ENCODE measurements at regions not wholly inside any gene's neighbourhood (a gene's known extent, or its start where the extent isn't known, plus 50 kb on each side); places are given as distances from the start of the nearest gene placed in this dataset.

DNA sequence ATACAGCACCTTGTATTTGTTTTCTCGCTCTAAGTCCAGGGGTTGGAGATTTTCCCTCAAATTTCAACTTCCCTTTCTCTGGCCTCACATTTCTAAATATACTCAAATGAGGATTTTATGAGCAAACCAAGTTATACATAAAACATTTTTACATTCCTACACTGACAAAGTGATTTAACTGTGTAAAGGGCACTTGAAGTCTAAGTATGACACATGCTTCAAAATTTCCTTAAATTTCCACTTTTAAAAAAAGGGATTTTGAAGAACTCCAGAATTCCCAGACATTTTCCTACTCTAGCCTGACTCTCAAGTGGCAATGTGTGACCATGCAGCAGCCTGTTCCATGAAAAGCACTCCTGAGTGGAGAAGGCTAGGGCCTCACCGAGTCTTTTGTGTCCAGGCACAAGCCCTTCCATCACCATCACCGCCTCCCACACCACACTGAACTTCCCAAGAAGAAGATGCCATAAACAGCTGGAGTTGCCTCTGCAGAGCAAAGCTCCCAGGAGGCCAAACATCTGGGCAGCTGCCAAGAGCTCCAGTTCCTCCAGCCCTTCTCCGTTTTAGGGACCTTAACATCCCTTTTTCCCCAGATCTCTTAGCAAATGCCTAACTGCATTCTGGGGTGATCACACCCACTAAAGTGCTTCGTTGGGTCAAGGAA is 68.9 kb downstream of the NCR2 start:
- H3K9me3 Mint-ChIP-seq = no peaks in the 10 kb centered on the region
- H3K27me3 Mint-ChIP-seq = peaks cover 7% of the 10 kb centered on the region
- no peak for DNase-seq
- no peaks in the 10 kb centered on the region for H3K36me3 Mint-ChIP-seq (ENCODE audit: low read depth)
- intact Hi-C loops (cut with micrococcal nuclease) = no loop called here
- no peak overlapping the region for H3K27ac Mint-ChIP-seq
- H3K4me1 Mint-ChIP-seq = no peaks in the 10 kb centered on the region
- H3K4me3 Mint-ChIP-seq = no peak overlapping the region

DNA sequence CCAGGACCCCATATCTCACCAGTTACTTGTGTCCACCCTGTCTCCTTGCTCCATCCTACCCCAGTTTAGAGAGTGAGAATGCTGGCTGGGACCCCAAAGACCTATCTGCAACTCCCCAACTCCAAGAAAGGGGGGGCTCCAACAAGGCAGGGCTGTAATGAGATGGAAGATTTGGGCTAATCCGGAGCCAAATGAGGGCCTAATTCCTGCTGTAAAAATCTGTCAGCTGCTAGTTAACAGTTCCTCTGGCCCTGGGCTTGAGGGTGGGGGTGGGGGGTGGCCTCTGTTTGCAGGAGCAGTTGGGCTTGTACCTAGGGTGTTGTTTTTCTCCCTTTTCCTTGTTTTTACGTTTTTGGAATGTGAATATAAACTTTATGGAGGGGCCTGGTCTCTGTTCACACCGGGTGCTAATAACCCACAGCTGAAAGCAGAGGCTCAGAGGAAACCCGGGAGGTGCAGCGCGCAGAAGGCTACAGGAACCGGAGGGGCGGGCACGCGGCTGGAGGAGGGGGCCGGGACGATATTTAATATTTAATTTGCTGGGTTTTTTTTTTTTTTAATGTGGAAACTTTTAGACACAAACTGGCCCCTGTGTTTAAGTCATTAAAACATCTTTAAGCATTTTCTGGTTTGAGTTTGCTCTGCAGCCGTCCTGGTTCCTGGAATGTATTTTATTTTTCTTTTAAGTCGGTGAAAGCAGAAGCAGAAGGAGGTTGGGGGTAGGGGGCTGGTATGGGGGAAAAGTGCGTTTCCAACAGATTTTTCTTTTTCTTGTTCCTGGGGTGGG is 70.7 kb downstream of the NCR2 start:
- intact Hi-C loops (cut with micrococcal nuclease) = no loop called here
- no peaks in the 10 kb centered on the region for H3K36me3 Mint-ChIP-seq (ENCODE audit: low read depth)
- no peaks in the 10 kb centered on the region for H3K4me1 Mint-ChIP-seq
- no peak overlapping the region for H3K4me3 Mint-ChIP-seq
- no peaks in the 10 kb centered on the region for H3K9me3 Mint-ChIP-seq
- no peak overlapping the region for H3K27ac Mint-ChIP-seq
- DNase-seq = no peak
- H3K27me3 Mint-ChIP-seq = peaks cover 13% of the 10 kb centered on the region

DNA sequence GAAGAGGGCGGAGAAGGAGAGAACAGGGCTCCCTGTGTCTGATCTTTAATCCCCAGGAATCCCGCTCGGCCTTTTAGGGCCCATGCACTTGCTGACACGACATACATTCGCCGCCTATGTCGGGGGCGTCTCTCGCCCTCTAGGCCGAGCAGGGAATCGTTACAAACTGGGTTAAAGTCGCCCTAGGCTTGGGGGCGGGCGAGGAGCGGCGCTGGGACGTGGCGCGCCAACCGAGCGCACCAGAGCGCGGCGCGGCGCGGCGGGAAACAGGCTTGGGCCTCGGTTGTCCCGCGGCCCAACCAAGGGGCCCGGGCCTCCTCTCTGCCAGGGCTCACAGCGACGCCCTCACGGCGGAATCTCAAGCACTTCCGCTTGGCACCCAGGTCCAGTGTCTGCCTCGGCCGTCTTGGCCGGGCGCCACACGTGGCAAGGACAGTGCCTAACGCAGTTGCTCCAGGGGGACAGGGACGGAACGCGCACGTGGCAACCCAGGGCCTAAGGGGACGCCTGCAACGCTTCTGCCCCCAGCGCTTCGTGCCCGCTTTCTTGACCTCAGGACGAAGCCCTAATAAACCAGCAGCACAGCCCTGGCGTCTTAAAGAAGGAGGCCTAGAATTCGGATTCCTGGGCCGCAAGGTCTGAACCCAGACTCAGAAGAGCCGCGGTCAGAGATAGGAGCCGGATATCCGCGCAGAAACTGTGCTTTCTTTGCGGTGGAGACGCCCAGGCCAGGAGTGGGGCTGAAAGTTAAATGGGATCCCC is 71.5 kb downstream of the NCR2 start:
- intact Hi-C loops (cut with micrococcal nuclease) = no loop called here
- no peak for DNase-seq
- Mint-ChIP-seq H3K4me3 (no peak overlapping the region), H3K4me1 (no peaks in the 10 kb centered on the region), H3K9me3 (no peaks in the 10 kb centered on the region), H3K36me3 (ENCODE audit: low read depth) (no peaks in the 10 kb centered on the region), H3K27ac (no peak overlapping the region), H3K27me3 (peaks cover 18% of the 10 kb centered on the region)

DNA sequence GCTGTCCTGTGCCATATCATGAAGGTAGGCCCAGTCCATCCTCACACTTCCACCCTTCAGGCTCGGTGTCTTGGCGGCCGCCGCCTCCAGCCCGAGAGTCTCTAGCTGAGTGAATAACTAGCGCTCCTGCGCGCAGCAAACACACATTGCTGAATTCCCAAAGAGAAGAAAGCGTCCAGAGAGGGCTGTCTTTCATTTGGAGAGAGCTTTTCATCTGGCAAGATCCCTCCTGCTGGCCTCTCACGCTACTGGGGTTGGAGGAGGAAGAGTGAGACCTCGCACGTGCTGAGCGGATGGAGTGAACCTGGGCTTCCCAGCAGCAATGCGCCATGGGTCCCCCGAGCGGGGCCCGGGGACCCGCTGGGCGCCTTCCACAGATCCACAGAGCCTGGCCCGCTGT is 73.2 kb downstream of the NCR2 start:
- no peak overlapping the region for H3K4me3 Mint-ChIP-seq
- peaks cover 30% of the 10 kb centered on the region for H3K27me3 Mint-ChIP-seq
- intact Hi-C loops (cut with micrococcal nuclease) = no loop called here
- no peaks in the 10 kb centered on the region for H3K36me3 Mint-ChIP-seq (ENCODE audit: low read depth)
- DNase-seq = no peak
- no peaks in the 10 kb centered on the region for H3K9me3 Mint-ChIP-seq
- no peak overlapping the region for H3K27ac Mint-ChIP-seq
- H3K4me1 Mint-ChIP-seq = no peaks in the 10 kb centered on the region

DNA sequence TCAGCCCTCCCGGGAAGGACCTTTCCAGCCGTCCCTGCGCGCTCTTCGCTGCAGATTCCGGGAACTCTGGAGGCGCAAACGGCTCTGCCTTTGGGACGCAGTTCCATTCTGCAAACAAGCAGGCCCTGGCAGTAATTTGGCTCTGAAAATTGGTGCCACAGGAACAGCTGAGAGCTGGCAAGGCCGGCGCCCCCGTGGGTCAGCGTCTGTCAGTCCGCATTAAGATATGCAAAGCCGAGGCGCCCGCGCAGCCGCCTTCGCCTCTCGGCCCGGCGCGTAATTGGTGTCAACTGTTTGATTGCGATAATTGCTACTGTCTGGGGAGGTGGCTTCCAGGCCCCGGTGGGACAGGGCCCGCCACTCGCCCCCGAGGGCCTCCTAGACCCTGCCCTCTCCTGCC is 73.6 kb downstream of the NCR2 start:
- no peaks in the 10 kb centered on the region for H3K4me1 Mint-ChIP-seq
- no peak for DNase-seq
- H3K27me3 Mint-ChIP-seq = peaks cover 34% of the 10 kb centered on the region
- H3K4me3 Mint-ChIP-seq = no peak overlapping the region
- H3K36me3 Mint-ChIP-seq (ENCODE audit: low read depth) = no peaks in the 10 kb centered on the region
- H3K27ac Mint-ChIP-seq = no peak overlapping the region
- intact Hi-C loops (cut with micrococcal nuclease) = no loop called here
- H3K9me3 Mint-ChIP-seq = no peaks in the 10 kb centered on the region

DNA sequence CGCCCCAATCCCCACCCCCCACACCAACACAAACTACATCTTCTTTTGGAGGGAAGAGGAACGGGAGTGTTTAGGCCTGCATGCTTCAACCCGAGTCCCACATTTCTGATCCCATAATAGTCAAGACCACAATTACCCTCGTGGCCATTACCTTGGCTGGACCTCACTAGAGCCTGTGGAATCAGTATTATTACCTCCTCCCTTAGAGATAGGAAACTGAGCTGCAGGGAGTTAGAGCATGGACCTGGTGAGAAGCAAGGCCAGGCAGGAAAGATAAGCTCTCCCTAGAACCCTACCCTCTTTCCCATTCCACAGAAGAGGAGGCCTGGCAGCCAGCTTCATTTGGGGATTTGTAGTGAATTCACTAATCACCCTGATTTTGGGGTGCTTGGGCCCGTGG is 74.1 kb downstream of the NCR2 start:
- no peaks in the 10 kb centered on the region for H3K9me3 Mint-ChIP-seq
- intact Hi-C loops (cut with micrococcal nuclease) = no loop called here
- no peak overlapping the region for H3K27ac Mint-ChIP-seq
- no peak overlapping the region for H3K4me3 Mint-ChIP-seq
- peaks cover 38% of the 10 kb centered on the region for H3K27me3 Mint-ChIP-seq
- no peak for DNase-seq
- H3K4me1 Mint-ChIP-seq = no peaks in the 10 kb centered on the region
- H3K36me3 Mint-ChIP-seq (ENCODE audit: low read depth) = no peaks in the 10 kb centered on the region

DNA sequence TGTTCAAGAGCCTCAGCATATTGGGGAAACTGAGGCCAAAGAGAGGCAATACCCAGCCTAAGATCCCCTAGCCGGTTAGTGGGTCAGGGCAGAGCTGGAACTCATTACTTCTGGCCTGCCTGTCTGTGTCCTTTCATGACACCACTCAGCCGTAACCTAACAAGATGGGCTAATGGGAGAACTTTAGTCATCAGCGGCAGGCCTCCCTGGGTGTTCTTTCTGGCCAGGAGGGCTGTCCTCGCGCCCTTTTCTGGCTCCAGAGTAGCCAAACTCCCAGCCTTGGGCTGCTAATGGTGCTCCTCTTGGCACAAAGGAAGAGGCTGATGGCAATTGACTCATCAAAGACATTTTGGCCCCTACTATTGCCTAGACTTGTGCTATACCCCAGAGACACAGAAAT is 76.6 kb downstream of the NCR2 start:
- Mint-ChIP-seq H3K9me3 (no peaks in the 10 kb centered on the region), H3K27me3 (peaks cover 54% of the 10 kb centered on the region), H3K27ac (no peak overlapping the region), H3K4me1 (no peaks in the 10 kb centered on the region), H3K4me3 (no peak overlapping the region), H3K36me3 (ENCODE audit: low read depth) (no peaks in the 10 kb centered on the region)
- no peak for DNase-seq
- intact Hi-C loops (cut with micrococcal nuclease) = no loop called here

DNA sequence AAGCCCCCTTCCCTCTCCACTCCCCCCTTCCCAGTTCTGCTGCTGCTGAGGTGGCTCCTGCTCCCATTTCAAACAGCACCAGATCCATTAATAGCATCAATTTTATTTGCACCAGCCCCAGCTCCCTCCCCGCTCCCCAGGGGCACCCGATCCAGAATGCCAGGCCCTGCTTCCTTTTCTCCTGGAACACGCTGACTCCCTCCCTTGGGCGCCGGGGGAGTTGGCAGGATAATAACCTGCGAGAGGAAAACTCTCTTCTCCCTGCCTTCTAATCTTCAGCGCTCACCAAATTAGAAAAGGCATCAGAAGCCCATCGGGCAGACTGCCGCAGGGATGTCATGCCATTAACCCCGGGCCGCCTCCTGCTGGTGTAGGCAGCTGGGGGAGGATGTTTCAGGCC is 77.8 kb downstream of the NCR2 start:
- H3K4me1 Mint-ChIP-seq = no peaks in the 10 kb centered on the region
- H3K36me3 Mint-ChIP-seq (ENCODE audit: low read depth) = no peaks in the 10 kb centered on the region
- H3K27ac Mint-ChIP-seq = no peak overlapping the region
- H3K27me3 Mint-ChIP-seq = peaks cover 65% of the 10 kb centered on the region
- no peak overlapping the region for H3K4me3 Mint-ChIP-seq
- no peaks in the 10 kb centered on the region for H3K9me3 Mint-ChIP-seq
- intact Hi-C loops (cut with micrococcal nuclease) = no loop called here
- no peak for DNase-seq

DNA sequence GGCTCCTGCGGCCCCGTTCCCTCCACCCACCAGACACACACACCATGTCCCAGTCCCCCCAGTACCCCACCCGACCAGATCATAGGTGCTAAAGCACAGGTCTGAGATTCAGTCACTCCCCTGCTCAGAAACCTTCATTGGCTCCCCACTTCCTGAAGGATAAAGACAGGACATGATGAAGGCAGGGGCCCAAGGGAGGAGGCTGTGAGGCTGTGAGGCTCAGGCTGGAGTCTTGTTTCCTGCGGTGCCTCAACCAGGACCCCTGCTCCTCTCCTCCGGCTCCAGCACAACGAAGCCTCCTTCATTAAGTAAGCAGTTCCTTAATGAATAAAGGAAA is 81.1 kb downstream of the NCR2 start:
- DNase-seq = no peak

DNA sequence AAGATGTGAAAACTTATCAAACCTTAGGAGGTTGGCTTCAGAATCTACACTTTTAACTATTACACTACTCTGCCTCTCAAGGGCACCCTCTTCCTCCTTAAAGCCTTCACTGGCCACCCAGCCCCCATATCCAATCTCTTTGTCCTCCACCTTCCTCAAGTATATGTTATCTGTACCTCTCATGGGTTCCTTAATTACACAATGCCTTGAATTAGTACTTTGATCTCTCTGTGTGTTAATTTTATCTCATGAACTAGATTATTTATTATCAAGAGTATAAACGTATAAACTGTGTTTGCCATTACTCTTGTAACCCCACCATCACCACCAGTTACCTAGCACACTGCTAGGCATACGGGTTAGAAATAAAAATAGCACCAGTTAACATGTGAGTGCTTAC is 83.3 kb downstream of the NCR2 start:
- Mint-ChIP-seq H3K36me3 (ENCODE audit: low read depth) (no peaks in the 10 kb centered on the region), H3K27me3 (peaks cover 63% of the 10 kb centered on the region), H3K9me3 (no peaks in the 10 kb centered on the region), H3K4me3 (no peak overlapping the region), H3K27ac (no peak overlapping the region), H3K4me1 (no peaks in the 10 kb centered on the region)
- DNase-seq = no peak
- intact Hi-C loops (cut with micrococcal nuclease) = no loop called here

More for the DNA sequence above, 81.1 kb downstream of the NCR2 start:
- Mint-ChIP-seq H3K4me3 (no peak overlapping the region), H3K27ac (no peak overlapping the region), H3K4me1 (no peaks in the 10 kb centered on the region), H3K27me3 (peaks cover 70% of the 10 kb centered on the region), H3K36me3 (ENCODE audit: low read depth) (no peaks in the 10 kb centered on the region), H3K9me3 (no peaks in the 10 kb centered on the region)
- intact Hi-C loops (cut with micrococcal nuclease) = no loop called here

DNA sequence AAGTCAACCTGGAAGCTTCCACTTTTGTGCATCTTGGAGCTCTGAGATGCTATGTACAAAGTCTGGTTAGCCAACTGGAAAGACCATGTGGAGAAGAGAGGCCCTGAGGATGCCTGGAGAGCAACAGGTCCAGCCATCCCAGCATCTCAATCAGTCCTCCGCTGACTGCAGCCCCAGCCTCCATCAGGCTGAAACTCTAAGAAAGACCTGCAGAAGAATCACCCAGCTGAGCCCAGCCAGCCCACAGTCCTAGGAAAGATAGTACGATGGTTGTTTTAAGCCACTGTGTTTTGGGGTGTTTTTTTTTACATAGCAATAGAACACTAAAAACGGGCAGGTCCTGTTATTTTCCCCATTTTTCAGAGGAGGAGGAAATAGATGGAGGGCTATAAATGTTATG is 84.0 kb downstream of the NCR2 start:
- H3K4me3 Mint-ChIP-seq = no peak overlapping the region
- H3K27me3 Mint-ChIP-seq = peaks cover 57% of the 10 kb centered on the region
- no peak for DNase-seq
- intact Hi-C loops (cut with micrococcal nuclease) = no loop called here
- no peaks in the 10 kb centered on the region for H3K36me3 Mint-ChIP-seq (ENCODE audit: low read depth)
- no peak overlapping the region for H3K27ac Mint-ChIP-seq
- no peaks in the 10 kb centered on the region for H3K9me3 Mint-ChIP-seq
- H3K4me1 Mint-ChIP-seq = no peaks in the 10 kb centered on the region

DNA sequence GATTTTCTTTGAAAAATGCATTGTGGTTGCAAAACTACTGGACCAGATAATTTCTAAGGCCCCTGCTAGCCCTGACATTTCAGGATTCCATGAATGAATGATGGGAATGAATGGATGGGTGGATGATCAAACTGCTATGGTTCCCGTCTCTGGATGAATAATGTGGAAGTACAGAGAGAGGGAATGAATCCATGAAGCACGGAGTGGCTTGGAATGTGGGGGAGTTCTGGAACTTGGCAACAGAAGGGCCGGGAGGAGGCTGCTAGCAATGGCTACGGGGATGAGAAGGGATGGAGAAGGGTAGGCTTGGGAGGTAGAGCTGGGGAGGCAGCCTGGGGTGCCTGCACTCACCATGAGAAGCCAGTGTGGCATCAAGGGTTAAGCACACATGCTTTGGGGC is 84.8 kb downstream of the NCR2 start:
- peaks cover 51% of the 10 kb centered on the region for H3K27me3 Mint-ChIP-seq
- no peak overlapping the region for H3K27ac Mint-ChIP-seq

DNA sequence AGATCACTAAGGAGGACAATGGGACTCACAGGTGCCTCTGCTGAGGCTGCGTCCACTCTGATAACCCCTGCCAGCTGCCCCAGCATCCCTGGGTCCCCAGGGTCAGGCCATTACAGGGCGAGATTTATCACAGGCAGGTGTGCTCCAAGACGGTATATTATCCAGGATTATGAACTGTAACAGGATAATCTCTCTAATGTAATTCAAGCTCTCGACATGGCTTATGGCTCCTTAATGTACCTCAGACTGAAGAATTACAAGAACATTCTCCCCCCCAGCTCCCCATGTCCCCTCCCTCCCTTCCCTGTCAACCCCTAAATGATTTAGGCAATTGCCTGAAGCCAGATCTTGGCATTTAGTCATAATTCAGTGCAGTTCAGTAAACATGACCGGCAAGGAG is 86.8 kb downstream of the NCR2 start:
- Mint-ChIP-seq H3K27ac (no peak overlapping the region), H3K9me3 (no peaks in the 10 kb centered on the region), H3K36me3 (ENCODE audit: low read depth) (no peaks in the 10 kb centered on the region), H3K4me1 (no peaks in the 10 kb centered on the region), H3K4me3 (no peak overlapping the region), H3K27me3 (peaks cover 36% of the 10 kb centered on the region)
- intact Hi-C loops (cut with micrococcal nuclease) = no loop called here
- no peak for DNase-seq

More for the DNA sequence above, 84.8 kb downstream of the NCR2 start:
- DNase-seq = no peak
- intact Hi-C loops (cut with micrococcal nuclease) = no loop called here
- no peak overlapping the region for H3K4me3 Mint-ChIP-seq
- no peaks in the 10 kb centered on the region for H3K4me1 Mint-ChIP-seq
- no peaks in the 10 kb centered on the region for H3K9me3 Mint-ChIP-seq
- H3K36me3 Mint-ChIP-seq (ENCODE audit: low read depth) = no peaks in the 10 kb centered on the region

DNA sequence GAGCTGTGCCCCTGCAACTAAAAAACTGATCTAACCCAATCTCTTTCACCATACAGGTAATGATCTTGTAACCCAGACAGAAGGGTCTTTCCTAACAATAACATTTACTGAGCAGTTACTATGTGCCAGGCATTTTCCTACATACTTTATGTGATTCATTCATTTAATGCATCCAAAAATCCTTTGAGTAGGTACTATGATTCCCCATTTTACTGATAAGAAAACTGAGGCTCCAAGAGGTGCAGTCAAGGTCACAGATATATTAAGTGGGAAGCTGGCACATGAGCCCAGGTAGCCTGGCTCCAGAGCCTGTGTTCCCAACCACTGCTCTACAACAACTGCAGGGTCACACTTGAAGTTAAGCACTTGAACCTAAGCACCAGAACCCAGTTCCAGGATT is 87.6 kb downstream of the NCR2 start:
- no peaks in the 10 kb centered on the region for H3K36me3 Mint-ChIP-seq (ENCODE audit: low read depth)
- H3K4me1 Mint-ChIP-seq = no peaks in the 10 kb centered on the region
- no peak overlapping the region for H3K27ac Mint-ChIP-seq
- peaks cover 30% of the 10 kb centered on the region for H3K27me3 Mint-ChIP-seq
- DNase-seq = no peak
- H3K9me3 Mint-ChIP-seq = no peaks in the 10 kb centered on the region
- intact Hi-C loops (cut with micrococcal nuclease) = no loop called here
- no peak overlapping the region for H3K4me3 Mint-ChIP-seq
